CD4-positive, alpha-beta T cell treated with Interferon gamma for 1 hour (primary cell): ENCODE measurements at regions not wholly inside any gene's neighbourhood (a gene's known extent, or its start where the extent isn't known, plus 50 kb on each side); places are given as distances from the start of the nearest gene placed in this dataset.

Experiments used
- DNase-seq: peaks from one replicate; pipeline ENCODE4 v3.0.0-alpha.2; 2020

GRCh38 chr13:109357751-109358471 lies 428.5 kb downstream of the IRS2 start:
- DNase-seq: no peak

GRCh38 chr13:109355875-109356434 lies 430.4 kb downstream of the IRS2 start:
- no peak for DNase-seq

- DNase-seq: no peak
Measured at GRCh38 chr13:109355166-109355565, 431.2 kb downstream of the IRS2 start.

GRCh38 chr13:109351236-109351635 lies 435.1 kb downstream of the IRS2 start:
- DNase-seq: no peak

- DNase-seq: no peak
Measured at GRCh38 chr13:109348519-109349258, 437.7 kb downstream of the IRS2 start.

GRCh38 chr13:109346060-109346459 lies 440.3 kb downstream of the IRS2 start:
- no peak for DNase-seq

- no peak for DNase-seq
Measured at GRCh38 chr13:109345433-109345941, 440.9 kb downstream of the IRS2 start.

- DNase-seq: no peak
Measured at GRCh38 chr13:109344552-109345157, 441.7 kb downstream of the IRS2 start.

GRCh38 chr13:109336730-109337129 lies 449.7 kb downstream of the IRS2 start:
- no peak for DNase-seq

GRCh38 chr13:109333893-109334651 lies 452.3 kb downstream of the IRS2 start:
- no peak for DNase-seq

- DNase-seq: no peak
Measured at GRCh38 chr13:109332506-109333499, 453.6 kb downstream of the IRS2 start.

GRCh38 chr13:109331898-109332297 lies 454.5 kb downstream of the IRS2 start:
- no peak for DNase-seq

GRCh38 chr13:109331011-109331433 lies 455.4 kb downstream of the IRS2 start:
- no peak for DNase-seq

- no peak for DNase-seq
Measured at GRCh38 chr13:109330123-109330522, 456.3 kb downstream of the IRS2 start.

- DNase-seq: no peak
Measured at GRCh38 chr13:109329175-109329574, 457.2 kb downstream of the IRS2 start.

GRCh38 chr13:109326601-109327000 lies 459.8 kb downstream of the IRS2 start:
- no peak for DNase-seq

GRCh38 chr13:109323338-109323737 lies 463.0 kb downstream of the IRS2 start:
- no peak for DNase-seq

GRCh38 chr13:109318945-109319590 lies 467.3 kb downstream of the IRS2 start:
- DNase-seq: no peak

- DNase-seq: no peak
Measured at GRCh38 chr13:109315481-109315880, 470.9 kb downstream of the IRS2 start.

- no peak for DNase-seq
Measured at GRCh38 chr13:109314101-109314500, 472.3 kb downstream of the IRS2 start.

- no peak for DNase-seq
Measured at GRCh38 chr13:109312399-109312798, 474.0 kb downstream of the IRS2 start.
